ENCODE measurements at regions not wholly inside any gene's neighbourhood (a gene's known extent, or its start where the extent isn't known, plus 50 kb on each side); places are given as distances from the start of the nearest gene placed in this dataset.

DNA sequence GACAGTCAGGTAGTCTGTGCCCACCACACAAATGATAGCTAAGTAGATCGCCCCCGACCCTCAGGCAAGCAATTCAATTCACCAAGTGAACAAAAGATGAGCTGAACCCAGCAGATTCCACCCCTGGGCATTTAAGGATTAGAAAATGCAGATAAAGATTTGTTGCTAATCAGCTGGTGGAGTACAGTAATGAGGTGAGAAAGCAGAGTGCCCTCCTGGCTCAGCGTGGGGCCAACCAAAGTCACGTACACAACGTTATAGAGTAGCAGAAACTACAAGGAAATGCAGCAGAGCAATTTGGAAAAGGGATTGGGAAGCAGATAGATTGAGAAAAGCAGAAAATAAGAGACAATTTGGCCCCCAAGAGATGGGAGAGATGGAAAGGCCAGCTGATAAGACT lies 91.2 kb downstream of the SOX9 start:
- no peak for DNase-seq

DNA sequence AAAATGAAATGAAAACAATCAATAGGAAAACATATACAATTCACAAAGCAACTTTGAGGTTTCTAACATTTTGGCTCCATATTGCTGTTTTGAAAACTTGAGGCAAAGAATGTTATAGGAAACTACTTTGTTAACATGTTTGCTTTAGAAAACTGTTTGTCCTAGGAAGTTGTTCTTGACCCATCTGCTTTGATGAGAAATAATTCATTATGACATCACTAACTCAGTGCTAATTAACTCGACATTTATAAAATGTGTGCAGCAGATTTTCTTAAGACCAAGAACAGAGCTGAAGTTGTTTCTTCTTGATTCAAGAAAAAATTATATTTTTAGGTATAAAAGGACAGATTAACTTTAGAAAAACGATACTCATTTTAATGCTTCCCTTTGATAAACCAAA lies 94.7 kb downstream of the SOX9 start:
- no peak for DNase-seq

DNA sequence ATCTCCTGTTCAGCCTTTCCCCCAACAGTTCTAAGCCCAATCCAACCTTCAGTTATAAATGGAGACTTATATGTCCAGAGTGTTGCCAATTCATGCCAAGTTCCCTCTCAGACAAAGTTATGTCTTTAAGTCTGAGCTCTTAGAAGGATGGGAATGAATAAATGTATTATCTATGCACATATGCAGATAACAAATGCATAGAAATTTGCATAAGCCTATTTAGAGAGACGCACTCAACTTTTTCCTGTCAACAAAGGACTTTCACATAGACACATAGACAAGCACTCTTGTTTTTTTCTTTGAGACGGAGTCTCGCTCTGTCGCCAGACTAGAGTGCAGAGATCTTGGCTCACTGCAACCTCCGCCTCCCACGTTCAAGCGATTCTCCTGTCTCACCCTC lies 95.1 kb downstream of the SOX9 start:
- no peak for DNase-seq

DNA sequence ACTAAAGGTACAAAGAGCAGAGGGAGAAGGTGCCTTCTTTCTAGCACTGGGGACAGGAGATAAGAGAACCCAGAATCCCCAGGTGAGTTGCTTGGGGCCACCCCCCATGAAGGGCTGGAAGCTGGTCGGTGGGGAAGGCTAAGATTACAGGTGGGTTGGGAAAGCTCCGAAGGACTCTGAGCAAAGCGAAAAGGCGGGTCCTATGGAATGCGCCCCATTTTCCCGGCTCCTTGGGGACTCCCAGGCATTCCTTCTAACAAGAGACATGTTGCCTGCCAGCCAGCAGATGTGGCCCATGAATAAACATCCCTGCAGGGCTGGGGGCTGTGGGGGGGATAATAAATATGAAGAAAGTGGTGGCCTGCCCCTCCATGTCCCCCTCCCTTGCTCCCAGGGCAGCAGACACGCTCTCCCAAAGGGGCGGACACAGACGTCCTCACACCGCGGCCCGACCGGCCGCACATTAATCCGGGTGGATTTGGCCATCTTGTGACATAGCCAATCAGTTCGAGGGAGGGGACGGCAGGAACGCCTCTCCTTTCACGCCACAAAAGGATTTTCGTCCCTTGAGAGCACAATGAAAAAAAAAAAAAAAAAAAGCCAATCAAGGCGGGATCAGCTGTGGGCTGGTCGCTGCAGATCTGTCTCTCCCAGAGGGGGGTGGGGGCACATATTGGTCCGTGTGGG lies 98.5 kb downstream of the SOX9 start:
- no peak for DNase-seq

DNA sequence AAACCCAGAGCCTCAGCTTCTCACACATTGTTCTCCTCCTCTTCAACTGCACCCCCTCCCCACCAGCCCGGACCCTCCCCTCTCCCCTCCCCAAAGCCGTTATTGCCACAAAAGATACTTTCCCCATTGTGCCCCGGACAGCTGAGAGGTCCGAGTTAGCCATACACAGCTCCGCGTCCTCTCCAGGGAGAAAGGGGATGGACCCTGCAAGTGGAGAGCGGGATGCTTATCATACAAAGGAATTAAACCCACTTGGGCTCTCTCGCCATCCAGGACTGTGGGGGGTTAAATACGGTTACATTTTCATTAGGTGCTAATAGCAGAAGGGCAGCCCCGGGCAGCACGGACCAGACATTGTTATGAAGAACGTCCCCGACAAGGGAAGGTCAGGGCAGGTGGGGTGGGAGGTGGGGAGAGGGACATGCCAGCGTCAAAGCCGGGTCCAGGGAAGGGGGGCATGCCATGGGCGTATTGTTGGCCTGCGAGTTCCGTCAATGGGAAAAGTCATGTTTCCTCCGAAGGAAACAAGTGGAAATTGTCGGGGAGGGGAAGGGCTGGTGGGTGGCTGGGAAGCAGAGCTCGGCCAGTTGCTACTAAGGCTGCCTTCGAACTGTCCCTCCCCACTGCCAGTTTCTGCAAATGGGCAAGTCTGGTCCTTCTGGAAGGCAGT lies 99.1 kb downstream of the SOX9 start:
- no peak for DNase-seq

DNA sequence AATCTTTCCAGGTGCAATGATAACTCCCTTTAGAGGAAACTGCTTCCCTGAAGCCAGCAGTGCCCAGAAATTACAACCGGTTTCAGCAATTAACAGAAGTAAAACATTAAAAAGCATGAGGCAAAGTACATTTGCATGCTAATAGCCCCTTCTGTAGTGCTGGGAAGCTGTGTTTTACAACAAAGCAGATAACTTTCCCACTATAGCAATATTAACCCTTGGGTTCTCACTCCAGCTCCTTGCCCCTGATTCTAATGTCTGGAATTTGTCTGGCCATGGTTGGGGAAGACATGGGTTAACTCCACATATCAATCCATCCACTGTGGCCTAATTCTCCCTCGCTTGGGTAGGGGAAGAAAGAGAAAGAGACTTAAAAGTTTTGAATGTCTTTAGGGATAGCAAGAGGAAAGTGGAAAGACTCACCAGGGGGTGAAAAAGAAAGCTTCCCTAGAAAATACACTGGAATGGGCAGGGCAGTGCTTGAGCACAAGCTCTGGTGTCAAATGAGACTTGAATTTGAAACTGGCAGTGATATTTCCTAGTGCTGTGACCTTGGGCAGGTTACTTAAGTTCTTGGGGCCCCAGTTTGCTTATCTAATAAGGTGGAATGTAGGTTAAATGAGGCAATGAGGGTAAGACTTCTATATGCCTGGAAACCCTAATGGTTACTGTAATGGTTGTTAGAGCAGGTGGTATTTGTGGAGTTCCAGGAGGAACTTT lies 102.0 kb downstream of the SOX9 start:
- no peak for DNase-seq

DNA sequence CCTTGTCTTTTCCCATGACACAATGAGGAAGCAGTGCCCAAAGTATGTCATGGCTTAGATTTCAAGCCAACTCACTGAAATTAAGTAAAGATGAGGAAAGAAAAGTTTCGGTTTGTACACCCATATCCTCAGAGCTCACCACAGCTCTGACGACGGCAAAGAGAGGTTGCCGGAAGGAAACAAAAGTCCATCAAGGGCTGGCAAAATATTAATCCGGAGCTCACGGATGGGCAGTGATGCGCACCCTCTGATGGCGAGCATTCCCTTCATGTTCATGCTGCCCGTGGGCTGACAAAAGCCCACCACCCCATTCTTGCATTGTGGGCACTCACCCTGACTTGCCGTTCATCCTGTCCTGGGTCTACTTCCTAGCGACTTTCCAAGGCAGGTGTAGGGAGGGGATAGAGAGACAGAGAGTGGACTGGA lies 103.1 kb downstream of the SOX9 start:
- no peak for DNase-seq

DNA sequence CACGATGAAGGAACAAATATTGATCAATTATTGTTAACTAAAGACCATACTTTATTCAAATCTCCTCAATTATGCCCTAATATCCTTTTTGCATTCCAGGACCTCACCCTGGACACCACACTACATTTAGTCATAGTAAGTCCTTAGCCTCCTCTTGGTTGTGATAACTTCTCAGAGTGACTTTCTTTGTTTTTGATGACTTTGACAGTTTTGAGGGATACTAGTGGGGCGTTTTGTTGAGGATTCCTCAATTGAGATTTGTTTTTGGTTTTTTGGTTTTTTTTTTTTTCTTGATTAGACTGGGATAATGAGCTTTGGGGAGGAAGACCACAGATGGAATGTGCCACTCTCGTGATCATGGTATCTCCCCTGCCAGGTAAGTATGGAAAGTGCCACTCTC lies 105.5 kb downstream of the SOX9 start:
- DNase-seq, result no peak

DNA sequence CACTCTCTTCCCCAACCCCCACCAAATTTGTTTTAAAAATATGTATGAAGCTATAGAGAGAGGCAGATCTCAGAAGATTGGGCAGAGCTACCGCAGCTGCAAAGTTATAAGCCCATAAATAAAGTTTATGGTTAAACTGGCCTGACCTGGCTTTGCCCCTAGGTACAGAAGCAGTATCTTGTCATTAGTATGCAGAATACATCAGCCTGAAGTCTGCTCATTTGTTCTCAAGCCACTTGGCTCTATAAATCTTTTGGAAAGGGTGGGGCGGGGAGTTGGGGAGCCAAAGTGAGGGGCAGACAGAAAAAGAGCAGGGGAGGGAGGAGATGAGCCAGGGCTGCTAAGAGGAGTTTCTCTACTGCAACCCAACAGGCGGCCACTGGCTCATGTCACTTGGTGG lies 113.2 kb downstream of the SOX9 start:
- DNase-seq, result no peak

DNA sequence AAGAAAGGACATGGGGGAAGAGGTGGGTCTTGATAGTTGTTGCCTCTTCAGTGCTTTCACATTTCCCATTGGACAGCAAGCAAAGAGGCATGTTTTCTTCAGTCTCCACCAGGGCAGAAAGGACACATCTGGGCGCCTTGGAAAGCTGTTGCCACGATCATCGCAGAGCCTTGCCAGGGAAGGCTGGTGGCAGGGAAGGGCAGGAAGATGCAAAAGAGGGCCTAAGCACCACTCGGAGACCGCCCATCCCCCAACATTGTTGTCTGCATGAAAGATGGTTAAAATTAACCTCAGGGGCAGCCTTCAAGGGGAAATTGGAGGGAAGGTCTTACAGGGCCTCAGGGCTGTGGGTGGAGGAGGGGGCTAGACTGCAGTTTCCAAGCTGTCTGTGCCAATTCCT lies 114.2 kb downstream of the SOX9 start:
- DNase-seq, result no peak

DNA sequence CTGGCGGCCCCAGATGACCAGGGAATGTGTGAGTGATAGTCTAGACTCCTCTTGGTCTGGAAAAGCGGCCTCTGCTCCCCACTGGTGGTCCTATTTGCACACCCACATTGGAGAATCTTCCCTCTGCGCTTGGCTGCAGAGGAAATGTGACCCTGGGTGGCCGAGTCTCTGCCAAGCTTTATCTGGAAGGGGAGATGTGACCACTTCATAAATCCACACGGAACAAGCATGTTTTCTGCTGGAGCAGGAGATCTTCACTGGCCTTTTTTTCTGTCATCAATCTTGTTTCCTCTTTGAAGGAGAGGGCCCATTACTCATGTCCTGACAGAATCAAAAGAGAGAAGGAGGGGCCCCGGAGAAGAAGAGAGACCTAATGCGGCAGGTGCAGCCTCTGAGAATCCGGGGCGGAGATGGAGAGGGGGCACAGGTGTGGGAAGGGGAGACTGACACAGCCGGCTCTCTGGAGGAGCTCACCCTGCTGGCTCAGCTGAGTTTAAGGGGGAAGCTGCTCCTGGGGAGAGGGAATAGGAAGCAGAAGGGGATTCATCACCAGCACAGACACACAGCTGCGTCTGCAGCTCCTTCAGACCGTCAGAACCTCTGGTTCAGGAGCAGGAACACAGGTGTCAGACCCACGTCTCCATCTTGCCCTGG lies 116.3 kb downstream of the SOX9 start:
- no peak for DNase-seq

DNA sequence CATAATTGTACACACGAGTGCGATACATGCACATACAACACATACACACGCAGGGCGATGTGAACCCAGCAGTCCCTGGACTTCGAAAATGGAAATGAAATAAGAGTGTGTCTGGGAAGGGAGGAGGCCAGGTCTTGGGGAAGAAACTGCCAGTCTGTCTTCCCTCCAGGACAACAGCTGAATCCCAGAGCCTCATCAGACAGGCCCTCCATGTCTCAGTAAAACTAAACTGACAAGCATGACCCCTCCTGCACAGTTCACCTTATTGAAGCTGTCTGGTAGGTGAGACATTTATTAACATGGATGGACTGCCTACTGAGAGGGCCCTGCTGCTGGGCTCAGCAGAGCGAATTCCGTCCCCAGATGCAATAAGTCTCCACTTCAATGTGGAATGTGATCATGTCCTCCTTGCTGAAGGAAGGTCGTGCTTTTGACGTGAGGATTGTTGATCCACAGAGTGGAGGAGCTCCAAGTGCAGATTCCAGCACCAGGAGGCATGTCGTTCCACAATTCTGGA lies 117.4 kb downstream of the SOX9 start:
- no peak for DNase-seq

DNA sequence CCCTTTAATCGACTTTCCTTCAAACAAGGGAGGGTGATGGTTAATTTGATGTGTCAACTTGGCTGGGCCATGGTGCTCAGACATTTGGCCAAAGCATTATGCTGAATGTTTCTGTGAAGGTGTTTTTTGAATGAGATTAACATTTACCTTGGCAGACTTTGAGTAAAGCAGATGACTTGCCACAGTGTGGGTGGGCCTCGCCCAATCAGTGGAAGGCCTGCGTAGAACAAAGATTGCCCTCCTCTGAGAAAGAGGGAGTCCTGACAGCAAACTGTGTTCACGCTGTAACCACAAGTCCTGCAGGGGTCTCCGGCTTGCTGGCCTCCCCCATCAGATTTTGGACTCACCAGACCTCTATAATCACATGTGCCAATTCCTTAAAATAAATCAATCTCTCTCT lies 118.7 kb downstream of the SOX9 start:
- DNase-seq, result no peak

DNA sequence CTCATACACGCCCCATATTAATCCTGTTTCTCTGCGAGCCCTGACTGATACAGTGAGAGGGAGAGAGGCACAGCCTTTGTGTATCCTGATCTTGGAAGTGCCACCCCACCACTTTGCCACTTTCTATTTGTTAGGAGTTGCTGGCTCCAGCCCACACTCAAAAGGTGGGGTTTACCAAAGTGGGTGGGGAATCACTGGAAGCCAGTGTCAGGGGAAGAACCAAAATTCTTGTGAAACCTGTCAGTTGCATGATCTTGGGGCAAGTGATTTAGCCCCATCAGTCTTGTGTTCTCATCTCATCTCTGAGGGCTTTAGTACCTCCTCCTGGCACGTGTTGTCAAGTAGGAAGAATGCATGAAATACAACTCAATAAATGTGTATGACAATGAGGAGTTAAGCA lies 119.5 kb downstream of the SOX9 start:
- DNase-seq, result no peak

DNA sequence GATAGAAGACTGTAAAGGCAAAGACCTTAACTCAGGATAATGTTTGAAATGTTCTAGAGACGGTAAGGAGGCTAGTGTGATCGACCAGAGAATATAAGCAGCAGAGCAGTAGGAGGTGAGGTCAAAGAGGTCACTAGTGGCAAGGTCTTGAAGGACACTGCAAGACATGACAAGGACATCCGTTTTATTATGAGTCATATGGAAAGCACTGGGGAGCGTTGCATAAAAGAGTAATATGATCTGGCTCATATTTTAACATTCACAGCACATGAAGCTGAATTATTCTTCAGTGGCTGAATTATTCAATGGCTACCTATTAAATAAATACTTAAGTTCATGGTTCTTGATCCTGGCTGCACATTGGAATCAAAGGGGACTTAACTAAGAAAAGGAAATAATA lies 123.7 kb downstream of the SOX9 start:
- no peak for DNase-seq

DNA sequence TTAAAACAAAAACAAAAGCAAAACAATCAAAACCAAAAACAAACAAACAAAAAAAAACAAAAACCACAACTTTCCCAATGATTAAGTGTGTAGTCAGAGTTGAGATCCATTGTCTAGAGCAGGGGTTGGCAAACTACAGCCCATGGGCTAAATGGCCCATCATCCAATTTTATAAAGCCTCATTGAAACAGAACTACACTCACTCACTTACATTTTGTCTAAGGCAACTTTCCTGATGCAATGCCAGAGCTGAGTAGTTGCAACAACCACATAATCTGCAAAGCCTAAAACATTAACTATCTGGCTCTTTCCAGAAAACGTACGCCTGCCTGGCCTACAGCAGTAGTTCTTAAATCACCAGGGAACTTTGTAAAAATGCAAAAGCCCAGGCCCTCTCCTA lies 124.1 kb downstream of the SOX9 start:
- no peak for DNase-seq

DNA sequence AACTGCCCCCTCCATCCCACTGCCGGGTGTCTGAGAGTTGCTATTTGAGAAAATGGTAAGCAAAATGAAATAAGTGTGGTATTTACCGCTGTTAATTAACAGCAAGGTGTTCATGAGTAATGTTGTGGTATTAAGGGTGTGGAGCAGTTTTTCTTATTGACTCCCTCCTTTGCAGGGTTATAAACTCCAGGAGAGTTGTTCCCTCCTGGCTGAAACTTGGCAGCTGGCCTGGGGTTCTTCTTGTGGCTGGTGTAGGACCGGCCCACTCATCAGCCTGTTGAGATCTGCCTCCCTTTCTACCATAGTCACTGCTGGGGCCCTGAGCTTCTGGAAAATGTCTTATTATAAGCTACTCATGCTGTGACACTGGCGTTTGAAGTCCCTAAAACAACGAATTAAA lies 128.6 kb downstream of the SOX9 start:
- DNase-seq, result no peak

DNA sequence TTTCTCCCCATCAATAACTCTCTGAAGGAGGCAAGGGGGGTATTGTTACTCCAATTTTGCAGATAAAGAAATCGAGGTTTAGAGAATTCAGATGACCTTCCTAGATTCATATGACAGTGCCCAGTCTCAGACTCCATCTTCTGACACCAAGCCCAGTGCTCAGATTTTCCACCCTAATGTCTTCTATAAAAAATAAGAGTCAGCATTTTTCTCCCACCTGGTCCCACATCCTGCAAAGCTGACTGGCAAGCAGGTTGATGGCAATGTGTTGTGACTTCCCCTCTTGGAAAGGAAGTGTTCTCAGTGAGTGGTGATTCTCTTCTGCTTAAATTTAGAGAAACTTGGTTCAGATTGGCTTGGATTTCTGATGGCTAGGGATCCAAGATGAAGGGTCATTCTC lies 129.4 kb downstream of the SOX9 start:
- DNase-seq, result no peak

DNA sequence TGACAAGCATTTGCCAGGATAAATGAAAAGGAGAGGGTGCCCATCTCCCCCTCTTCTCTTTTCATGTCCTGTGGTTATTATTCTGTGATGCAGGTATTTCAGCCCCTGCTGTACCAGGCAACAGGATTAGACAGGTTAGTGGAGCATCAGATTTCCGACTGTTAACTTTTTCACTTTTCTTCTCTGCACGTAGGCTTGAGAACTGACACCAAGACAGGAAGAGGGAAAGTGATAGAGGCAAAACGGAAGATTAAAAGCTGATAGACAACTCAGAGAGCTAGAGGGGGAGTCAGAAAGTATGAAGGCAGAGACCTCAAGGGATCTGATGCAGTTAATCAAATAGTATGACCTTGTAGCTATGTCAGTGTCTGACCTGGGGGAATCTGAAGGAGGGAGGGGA lies 132.8 kb downstream of the SOX9 start:
- no peak for DNase-seq

DNA sequence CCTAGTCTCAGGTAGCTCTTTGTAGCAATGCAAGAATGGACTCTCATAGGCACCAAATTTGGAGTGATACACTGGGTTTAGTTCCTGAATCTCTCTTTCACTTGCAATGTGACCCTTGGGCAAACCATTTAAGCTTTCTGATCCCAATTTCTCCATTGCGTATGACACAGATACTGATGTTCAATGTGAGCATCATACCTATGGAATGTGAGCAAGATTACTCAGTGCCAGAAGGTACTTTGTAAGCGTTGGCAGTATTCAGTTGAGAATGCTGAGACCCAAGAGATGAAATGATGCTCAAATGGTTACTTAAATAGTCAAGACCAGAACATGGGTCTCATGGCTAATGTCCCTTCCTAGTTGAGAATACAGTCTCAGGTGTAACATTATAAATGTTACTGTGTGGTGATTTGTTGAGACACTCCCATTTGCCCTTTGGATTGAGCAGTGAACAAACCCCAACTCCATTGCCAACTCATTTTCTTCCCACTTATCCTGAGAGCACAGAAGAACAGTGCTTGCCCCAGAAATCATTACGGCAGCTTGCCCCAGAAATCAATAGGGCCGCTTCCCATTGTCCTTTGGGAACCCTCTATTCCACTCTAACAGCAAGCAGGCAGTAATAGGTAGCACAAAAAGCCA lies 134.1 kb downstream of the SOX9 start:
- DNase-seq, result no peak

DNA sequence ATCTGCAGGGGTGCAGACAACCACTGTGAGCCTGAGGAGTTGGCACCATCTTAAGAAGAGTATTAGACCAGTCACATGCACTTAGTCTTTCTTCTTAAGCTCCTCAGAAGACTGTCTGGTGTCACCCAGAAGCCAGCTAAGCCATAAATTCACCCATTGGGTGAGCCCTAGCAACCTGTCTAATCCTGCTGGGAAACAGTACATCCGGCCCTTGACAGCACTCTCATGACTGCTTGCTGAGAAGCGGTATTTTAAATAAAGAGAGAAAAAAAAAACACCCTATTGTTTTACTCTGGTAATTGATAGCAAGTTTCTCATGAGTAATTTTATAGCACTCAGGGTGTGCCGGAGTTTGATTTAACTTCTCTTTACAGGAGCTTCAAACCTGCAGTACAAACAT lies 134.7 kb downstream of the SOX9 start:
- DNase-seq, result no peak

DNA sequence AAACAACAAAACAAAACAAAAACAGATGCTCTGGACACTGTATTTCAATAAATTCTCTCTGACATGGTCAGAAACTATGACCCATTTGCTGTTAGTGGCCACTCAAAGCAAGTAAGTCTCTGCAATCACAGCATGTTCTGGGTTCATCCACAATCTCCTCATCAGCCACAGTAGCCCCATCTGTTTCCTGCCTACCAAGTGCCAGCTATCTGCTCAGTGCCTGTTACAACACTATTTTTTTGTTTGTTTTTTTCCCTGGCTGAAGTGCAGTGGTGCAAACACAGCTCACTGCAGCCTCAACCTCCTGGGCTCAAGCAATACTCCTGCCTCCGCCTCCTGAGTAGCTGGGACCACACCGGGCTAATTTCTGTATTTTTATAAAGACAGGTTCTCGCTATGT lies 137.9 kb downstream of the SOX9 start:
- DNase-seq, result no peak

DNA sequence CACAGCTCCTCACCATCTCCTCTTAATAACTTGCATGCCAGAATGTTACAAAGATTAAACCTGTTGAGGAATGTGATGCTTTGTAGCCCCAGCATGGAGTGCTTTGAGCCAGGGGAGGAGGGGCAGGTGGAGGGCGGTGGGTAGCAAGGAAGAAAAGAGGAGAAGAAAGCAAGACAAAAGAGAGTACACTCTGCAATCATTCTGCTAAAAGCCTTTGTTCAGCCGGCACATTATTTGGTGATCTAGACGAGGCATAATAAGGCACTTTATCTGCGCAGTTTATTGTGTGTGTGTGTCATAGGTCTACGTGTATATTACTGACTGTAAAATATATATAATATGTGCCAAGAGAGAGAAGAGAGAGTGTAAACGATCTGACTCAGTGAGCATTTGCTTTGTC lies 139.1 kb downstream of the SOX9 start:
- DNase-seq, result no peak

Measured in fibroblast of skin of scalp (primary cell).